ENCODE measurements at regions not wholly inside any gene's neighbourhood (a gene's known extent, or its start where the extent isn't known, plus 50 kb on each side); places are given as distances from the start of the nearest gene placed in this dataset.

DNA sequence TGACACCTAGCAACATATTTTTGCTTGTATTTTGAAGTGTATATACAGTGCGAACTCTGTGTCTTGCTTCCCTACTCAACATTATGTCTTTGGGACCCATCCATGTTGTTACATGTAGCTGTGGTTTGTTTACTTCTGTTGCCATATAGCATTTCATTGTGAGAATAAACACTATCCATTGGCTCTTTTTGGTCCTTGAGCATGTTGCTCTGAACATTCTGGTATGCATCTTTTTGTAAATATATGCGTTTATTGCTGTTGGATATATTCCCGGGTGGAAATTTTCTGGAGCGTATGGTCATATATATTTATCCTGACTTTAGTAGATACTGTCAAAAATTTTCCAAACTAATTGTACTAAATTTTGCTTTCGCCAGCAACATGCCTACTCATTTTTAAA is 222.5 kb upstream of the SPTLC3 start:
- DNase-seq (ENCODE audit: low read depth) = no peak
- H3K4me3 ChIP-seq (replicated peaks; ENCODE audit: low read depth, low read length) = no peak overlapping the region
- TF ChIP-seq, protein P1, sequence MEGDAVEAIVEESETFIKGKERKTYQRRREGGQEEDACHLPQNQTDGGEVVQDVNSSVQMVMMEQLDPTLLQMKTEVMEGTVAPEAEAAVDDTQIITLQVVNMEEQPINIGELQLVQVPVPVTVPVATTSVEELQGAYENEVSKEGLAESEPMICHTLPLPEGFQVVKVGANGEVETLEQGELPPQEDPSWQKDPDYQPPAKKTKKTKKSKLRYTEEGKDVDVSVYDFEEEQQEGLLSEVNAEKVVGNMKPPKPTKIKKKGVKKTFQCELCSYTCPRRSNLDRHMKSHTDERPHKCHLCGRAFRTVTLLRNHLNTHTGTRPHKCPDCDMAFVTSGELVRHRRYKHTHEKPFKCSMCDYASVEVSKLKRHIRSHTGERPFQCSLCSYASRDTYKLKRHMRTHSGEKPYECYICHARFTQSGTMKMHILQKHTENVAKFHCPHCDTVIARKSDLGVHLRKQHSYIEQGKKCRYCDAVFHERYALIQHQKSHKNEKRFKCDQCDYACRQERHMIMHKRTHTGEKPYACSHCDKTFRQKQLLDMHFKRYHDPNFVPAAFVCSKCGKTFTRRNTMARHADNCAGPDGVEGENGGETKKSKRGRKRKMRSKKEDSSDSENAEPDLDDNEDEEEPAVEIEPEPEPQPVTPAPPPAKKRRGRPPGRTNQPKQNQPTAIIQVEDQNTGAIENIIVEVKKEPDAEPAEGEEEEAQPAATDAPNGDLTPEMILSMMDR (IDR thresholded peaks at IDR 0.05; ENCODE audit: low read length, missing control alignments) = no peak

DNA sequence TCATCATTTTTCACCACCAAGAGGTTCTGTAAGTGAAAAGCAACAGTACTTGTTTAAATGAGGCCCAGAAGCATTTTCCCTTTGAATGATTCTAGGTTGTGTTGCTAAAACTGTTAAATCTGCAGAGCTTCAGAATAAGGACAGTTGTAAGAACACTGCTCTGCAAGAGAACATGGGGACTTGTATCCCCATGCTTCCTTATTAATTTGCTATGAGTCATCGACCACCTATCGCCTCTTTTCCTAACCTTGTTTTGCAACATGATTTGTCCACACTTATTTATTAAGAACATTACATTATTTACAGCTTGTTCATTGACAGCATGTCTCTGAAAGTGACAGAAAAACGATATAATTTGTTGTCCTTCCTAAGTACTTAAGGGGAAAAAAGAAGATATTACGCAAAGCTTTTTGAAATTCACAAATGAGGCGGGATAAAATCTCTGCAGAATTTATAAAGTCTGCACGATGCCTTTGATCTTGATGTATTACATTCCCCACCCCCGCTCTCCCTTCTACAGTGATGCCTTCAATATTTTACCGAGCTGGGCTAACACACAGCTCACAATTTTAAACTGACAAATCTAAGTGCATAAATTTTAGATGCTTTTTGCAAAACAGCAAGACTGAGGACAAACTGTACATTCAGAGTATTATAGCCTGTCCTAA is 220.0 kb upstream of the SPTLC3 start:
- no peak overlapping the region for H3K4me3 ChIP-seq (replicated peaks; ENCODE audit: low read depth, low read length)
- TF ChIP-seq, protein P1 (IDR thresholded peaks at IDR 0.05; ENCODE audit: low read length, missing control alignments) = no peak
- DNase-seq (ENCODE audit: low read depth) = no peak

DNA sequence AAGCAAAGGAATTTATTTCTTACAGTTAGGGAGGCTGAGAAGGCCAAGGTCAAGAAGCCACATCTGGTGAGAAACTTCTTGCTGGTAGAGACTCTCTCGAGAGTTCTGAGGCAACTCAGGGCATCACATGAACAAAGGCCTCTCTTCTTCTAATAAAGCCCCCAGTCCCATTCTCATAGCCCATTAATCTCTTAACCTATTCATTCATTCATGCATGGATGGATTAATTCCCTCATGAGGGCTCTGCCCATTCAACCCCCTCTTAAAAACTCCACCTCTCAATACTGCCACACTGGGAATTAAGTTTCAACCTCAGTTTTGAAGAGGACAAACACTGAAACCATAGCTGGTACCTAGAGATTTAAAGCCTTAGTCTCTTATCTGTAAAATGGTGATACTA is 217.9 kb upstream of the SPTLC3 start:
- no peak for DNase-seq (ENCODE audit: low read depth)
- no peak overlapping the region for H3K4me3 ChIP-seq (replicated peaks; ENCODE audit: low read depth, low read length)
- TF ChIP-seq, protein P1 (IDR thresholded peaks at IDR 0.05; ENCODE audit: low read length, missing control alignments) = no peak

DNA sequence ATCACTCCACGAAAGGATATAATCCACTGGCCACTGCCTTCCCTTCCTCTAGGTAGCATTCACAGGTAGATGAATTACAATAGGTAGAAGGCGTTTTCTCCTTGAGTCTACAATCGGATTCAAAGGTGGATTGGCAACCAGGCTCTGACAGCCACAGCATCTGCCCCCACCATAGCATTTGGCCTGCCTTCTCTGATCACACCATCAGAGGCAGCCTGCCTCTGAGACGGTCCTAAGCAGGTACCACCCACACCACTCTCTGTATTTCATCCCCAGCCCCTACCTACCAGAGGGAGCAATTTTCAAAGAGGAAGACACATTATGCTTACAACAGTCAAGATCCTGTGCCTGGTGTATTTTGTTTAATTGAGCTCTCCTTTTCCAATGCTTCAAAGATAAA is 210.5 kb upstream of the SPTLC3 start:
- DNase-seq (ENCODE audit: low read depth) = no peak
- TF ChIP-seq, protein P1 (IDR thresholded peaks at IDR 0.05; ENCODE audit: low read length, missing control alignments) = no peak
- H3K4me3 ChIP-seq (replicated peaks; ENCODE audit: low read depth, low read length) = no peak overlapping the region

DNA sequence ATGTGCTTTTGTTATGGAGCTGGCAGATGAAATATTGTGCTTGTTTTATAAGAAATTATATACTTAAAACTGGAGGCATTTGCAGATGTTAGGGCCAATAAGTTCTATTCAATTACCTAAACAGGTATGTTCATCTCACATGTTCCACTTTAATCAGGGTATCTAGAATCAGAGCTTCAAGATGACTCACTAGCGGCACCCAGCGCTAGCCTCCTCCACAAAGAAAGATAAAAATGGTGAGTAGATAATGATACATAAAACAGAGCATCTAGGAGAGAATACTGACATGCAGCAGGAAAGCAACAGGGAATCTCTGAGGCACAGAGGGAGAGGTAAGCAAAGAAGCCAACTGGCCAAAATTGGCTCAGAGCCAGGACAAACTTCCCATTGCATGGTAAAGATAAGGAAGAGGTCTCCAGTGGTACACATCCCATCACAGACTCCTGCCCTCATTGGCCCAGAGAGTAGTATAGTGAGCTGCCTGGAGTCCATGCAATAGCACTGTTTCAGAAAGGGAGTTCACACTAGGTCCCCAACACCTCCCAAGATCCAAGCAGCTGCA is 200.7 kb upstream of the SPTLC3 start:
- no peak overlapping the region for H3K4me3 ChIP-seq (replicated peaks; ENCODE audit: low read depth, low read length)
- DNase-seq (ENCODE audit: low read depth) = no peak
- TF ChIP-seq, protein P1 (IDR thresholded peaks at IDR 0.05; ENCODE audit: low read length, missing control alignments) = no peak

DNA sequence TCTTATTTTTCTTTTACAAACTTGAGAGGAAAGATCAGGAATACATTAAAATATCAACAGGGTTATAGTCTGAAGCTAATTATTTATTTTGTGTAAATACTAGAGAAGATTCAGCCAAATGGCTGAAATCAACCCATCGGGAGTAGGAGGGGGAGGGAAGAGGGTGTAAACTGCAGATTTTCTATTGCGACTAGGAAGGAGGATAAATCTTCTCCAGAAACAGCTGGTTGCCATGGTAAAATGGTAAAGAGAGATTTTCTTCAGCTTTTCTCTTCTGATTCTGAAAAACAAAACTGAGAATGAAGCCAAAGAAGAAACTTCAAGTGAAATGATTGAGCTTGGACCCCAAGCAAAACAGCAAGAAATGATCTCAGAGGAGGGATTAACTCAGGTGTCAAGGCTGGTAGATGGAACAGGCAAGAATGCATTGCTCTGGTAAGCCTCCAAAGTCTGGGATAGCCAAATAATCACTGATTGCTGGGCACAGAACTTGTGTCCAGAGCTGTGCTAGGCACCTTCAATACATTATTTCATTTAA is 193.5 kb upstream of the SPTLC3 start:
- no peak overlapping the region for H3K4me3 ChIP-seq (replicated peaks; ENCODE audit: low read depth, low read length)
- TF ChIP-seq, protein P1 (IDR thresholded peaks at IDR 0.05; ENCODE audit: low read length, missing control alignments) = no peak
- no peak for DNase-seq (ENCODE audit: low read depth)

All from fibroblast of pulmonary artery (primary cell).